Fibroblast of villous mesenchyme (primary cell): ENCODE measurements at regions not wholly inside any gene's neighbourhood (a gene's known extent, or its start where the extent isn't known, plus 50 kb on each side); places are given as distances from the start of the nearest gene placed in this dataset.

Experiments
- DNase-seq: peaks from one replicate; pipeline ENCODE4 v3.0.0-alpha.2; 2010; ENCODE audit warnings: low read depth
- H3K4me3 ChIP-seq: 2 replicates; pipeline ENCODE4 v1.5.1; 2011; ENCODE audit warnings: low read depth, mild to moderate bottlenecking, low read length
- CTCF ChIP-seq: IDR thresholded peaks from 2 replicates; pipeline ENCODE4 v1.5.1; 2012; ENCODE audit warnings: low read depth, mild to moderate bottlenecking, low read length; ENCODE audit not compliant: insufficient read depth

- TF ChIP-seq CTCF = no peak
- H3K4me3 ChIP-seq = no peak overlapping the region
- DNase-seq = no peak
Measured at GRCh38 chr3:103380391-103380790, 945.6 kb downstream of the ZPLD1 start.

- TF ChIP-seq CTCF = no peak
- DNase-seq = no peak
Measured at GRCh38 chr3:103381296-103382079, 946.7 kb downstream of the ZPLD1 start.

GRCh38 chr3:103385961-103386656 lies 951.3 kb downstream of the ZPLD1 start:
- DNase-seq = no peak
- no peak overlapping the region for H3K4me3 ChIP-seq
- TF ChIP-seq CTCF = no peak

More at GRCh38 chr3:103381296-103382079, 946.7 kb downstream of the ZPLD1 start:
- no peak overlapping the region for H3K4me3 ChIP-seq

- DNase-seq = no peak
- TF ChIP-seq CTCF = no peak
- no peak overlapping the region for H3K4me3 ChIP-seq
Measured at GRCh38 chr3:103388214-103388613, 953.4 kb downstream of the ZPLD1 start.

GRCh38 chr3:103389356-103389755 lies 954.5 kb downstream of the ZPLD1 start:
- H3K4me3 ChIP-seq = no peak overlapping the region
- TF ChIP-seq CTCF = no peak
- no peak for DNase-seq

- H3K4me3 ChIP-seq = no peak overlapping the region
- no peak for TF ChIP-seq CTCF
- no peak for DNase-seq
Measured at GRCh38 chr3:103393395-103394186, 958.8 kb downstream of the ZPLD1 start.
